SU-DHL-6 (cell line): ENCODE measurements at regions not wholly inside any gene's neighbourhood (a gene's known extent, or its start where the extent isn't known, plus 50 kb on each side); places are given as distances from the start of the nearest gene placed in this dataset.

Experiments used
- CTCF ChIP-seq: fragments of 200-600 bp; sonication (generic); IDR thresholded peaks from one replicate; pipeline ENCODE4 v1.5.1; 2017; ENCODE audit warnings: antibody characterized with exemption, mild to moderate bottlenecking, low read length, moderate library complexity; ENCODE audit not compliant: insufficient read depth, poor library complexity, severe bottlenecking
- EZH2phosphoT487 ChIP-seq: fragments of 200-600 bp; sonication (generic), shearing (Covaris generic); conservative IDR thresholded peaks from 2 replicates; pipeline ENCODE4 v1.6.1; 2018; ENCODE audit warnings: mild to moderate bottlenecking, antibody characterized with exemption, low read length, moderate library complexity, mixed read lengths

GRCh38 chr3:177523872-177524438 is 326.7 kb upstream of the TBL1XR1 start:
- TF ChIP-seq CTCF (no peak), EZH2phosphoT487 (no peak)
